ENCODE measurements at regions not wholly inside any gene's neighbourhood (a gene's known extent, or its start where the extent isn't known, plus 50 kb on each side); places are given as distances from the start of the nearest gene placed in this dataset.

DNA sequence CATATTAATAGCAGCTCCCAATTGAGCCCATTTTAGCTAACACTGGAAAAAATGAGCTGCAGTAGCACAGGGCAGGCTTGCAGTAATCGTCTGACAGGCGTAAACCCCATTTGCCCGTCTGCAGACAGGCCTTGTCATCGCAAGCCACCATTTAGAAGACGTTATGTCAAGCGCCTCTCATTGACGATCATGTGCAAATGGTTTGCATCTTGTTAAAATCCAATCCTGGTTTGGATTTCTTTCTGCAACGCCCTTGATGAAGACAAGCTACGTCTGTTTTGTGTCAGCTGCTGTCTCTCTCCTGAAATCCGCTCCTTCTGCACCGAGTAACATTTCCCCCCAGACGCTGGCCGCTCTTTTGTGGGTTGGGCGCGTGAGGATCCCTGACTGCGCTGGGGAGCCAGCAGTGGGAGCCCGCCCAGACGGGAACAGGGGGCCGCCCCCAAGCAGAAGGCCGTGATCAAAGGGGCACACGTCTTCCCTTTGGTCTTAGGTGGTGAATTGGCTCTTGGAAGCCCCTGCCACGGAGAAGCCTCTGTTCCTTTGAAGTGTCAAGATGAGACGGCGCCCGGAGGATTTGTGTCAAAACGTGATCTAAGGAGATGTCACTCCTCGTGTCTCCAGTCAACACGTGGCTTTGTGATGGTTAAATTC lies 84.2 kb upstream of the GPC1 start:
- WGBS (ENCODE audit: insufficient coverage, insufficient replicate concordance, low lambda C conversion rate, missing lambda C conversion rate), result 35% methylated on average over 28 of the region's 28 CpGs

More for the DNA sequence above, 84.2 kb upstream of the GPC1 start:
- TF ChIP-seq RCOR1 (conservative IDR thresholded peaks at IDR 0.05; ENCODE audit: low read depth, low read length) (no peak), SREBF2 (IDR thresholded peaks at IDR 0.05; ENCODE audit: low read length) (no peak), ATF7 (IDR thresholded peaks at IDR 0.05; ENCODE audit: low read depth) (no peak), ZNF274 (IDR thresholded peaks at IDR 0.05; ENCODE audit: insufficient read depth, insufficient read length) (no peak), RB1 (IDR thresholded peaks at IDR 0.05; ENCODE audit: borderline replicate concordance) (no peak), FOXK2 (IDR thresholded peaks at IDR 0.05) (no peak), POLR2A (IDR thresholded peaks at IDR 0.05; ENCODE audit: low read depth, low read length) (no peak), RELA (IDR thresholded peaks at IDR 0.05; ENCODE audit: borderline replicate concordance, partially characterized antibody) (no peak), ZZZ3 (IDR thresholded peaks at IDR 0.05; ENCODE audit: control insufficient read depth, insufficient read length, low read depth) (no peak), MEF2A (IDR thresholded peaks at IDR 0.05; ENCODE audit: insufficient read depth, low read depth, low read length) (no peak), ASH2L (IDR thresholded peaks at IDR 0.05; ENCODE audit: borderline replicate concordance, low read depth) (no peak)
- TF ChIP-seq, protein P1, sequence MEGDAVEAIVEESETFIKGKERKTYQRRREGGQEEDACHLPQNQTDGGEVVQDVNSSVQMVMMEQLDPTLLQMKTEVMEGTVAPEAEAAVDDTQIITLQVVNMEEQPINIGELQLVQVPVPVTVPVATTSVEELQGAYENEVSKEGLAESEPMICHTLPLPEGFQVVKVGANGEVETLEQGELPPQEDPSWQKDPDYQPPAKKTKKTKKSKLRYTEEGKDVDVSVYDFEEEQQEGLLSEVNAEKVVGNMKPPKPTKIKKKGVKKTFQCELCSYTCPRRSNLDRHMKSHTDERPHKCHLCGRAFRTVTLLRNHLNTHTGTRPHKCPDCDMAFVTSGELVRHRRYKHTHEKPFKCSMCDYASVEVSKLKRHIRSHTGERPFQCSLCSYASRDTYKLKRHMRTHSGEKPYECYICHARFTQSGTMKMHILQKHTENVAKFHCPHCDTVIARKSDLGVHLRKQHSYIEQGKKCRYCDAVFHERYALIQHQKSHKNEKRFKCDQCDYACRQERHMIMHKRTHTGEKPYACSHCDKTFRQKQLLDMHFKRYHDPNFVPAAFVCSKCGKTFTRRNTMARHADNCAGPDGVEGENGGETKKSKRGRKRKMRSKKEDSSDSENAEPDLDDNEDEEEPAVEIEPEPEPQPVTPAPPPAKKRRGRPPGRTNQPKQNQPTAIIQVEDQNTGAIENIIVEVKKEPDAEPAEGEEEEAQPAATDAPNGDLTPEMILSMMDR (IDR thresholded peaks at IDR 0.05 in 2 of 3, conservative IDR thresholded peaks at IDR 0.05 in 1 of 3; ENCODE audit: control insufficient read depth in 2 of 3, extremely low read depth in 1 of 3, insufficient read depth in 1 of 3, low read depth in 3 of 3, low read length in 3 of 3), result no peak
- Histone ChIP-seq H3K27me3 (replicated peaks in 1 of 2; ENCODE audit: control insufficient read depth in 2 of 2, insufficient read depth in 2 of 2, low read length in 1 of 2) (no peaks in the 10 kb centered on the region; a peak in 1 of 4 replicates), H3K27ac (ENCODE audit: control insufficient read depth, insufficient read depth) (no peak overlapping the region), H3K79me2 (ENCODE audit: control insufficient read depth, insufficient read depth, low read length) (no peaks in the 10 kb centered on the region), H3K4me3 (no peak overlapping the region), H3K4me1 (ENCODE audit: control insufficient read depth, insufficient read depth, low read length) (no peaks in the 10 kb centered on the region), H4K20me1 (ENCODE audit: control insufficient read depth, insufficient read depth) (no peaks in the 10 kb centered on the region), H3K9me3 (replicated peaks; ENCODE audit: control insufficient read depth, insufficient read depth, low read length) (no peaks in the 10 kb centered on the region; the same call in 2 of the 3 replicates), H3K36me3 (ENCODE audit: control insufficient read depth in 2 of 2, insufficient read depth in 2 of 2, low read length in 1 of 2) (no peaks in the 10 kb centered on the region), H3K9ac (ENCODE audit: control insufficient read depth, insufficient read depth, low read length) (no peak overlapping the region), H3K4me2 (ENCODE audit: control insufficient read depth, insufficient read depth) (no peak overlapping the region), H2AFZ (ENCODE audit: control insufficient read depth, low read depth, low read length) (no peak overlapping the region)
- ChIA-PET POLR2A (no interaction called here), SMC1A (ENCODE audit: uncharacterized antibody, unreplicated experiment) (no interaction called here), RAD21 (ENCODE audit: unreplicated experiment) (no interaction called here), CTCF (no interaction called here)
- no TSS peak for BruUV-seq (replicated peaks)
- intact Hi-C loops (cut with micrococcal nuclease; ENCODE audit: unreplicated experiment) (no loop called here), in situ Hi-C loops (cut with MboI) (no loop called here)
- DNase-seq (ENCODE audit: low read depth, low spot score) (no peak), FAIRE-seq (no peak), ATAC-seq (no peak)

Data from GM12878 (cell line).